Erythroblast (primary cell): ENCODE measurements at regions not wholly inside any gene's neighbourhood (a gene's known extent, or its start where the extent isn't known, plus 50 kb on each side); places are given as distances from the start of the nearest gene placed in this dataset.

Experiments used
- GATA1 ChIP-seq: IDR thresholded peaks from 2 replicates; pipeline ENCODE4 v1.6.1; 2011; ENCODE audit warnings: low read depth, mild to moderate bottlenecking, control low read depth, low read length, moderate library complexity
- POLR2A ChIP-seq: IDR thresholded peaks from 2 replicates; pipeline ENCODE4 v1.6.1; 2011; ENCODE audit warnings: mild to moderate bottlenecking, low read length

DNA sequence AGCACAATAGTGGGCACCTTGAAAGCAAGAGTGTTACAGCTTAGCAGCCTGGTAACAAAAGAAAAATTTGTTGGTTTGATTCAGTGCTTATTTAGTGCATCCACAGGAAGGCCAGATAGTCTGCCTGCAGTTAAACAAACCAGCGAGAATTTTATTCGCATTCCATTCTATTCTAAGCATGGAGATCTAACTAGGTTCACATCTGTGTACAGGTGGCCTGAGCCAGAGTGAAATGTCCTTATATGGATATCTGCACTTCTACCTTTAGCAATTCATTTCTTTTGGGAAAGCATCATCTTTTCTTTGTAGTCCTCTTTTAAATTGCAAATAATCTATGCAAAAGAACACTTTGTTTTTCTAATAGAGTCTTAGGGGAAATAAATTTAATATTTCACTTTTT lies 659.0 kb upstream of the FZD8 start:
- no peak for TF ChIP-seq POLR2A
- no peak for TF ChIP-seq GATA1
